GM12878 (cell line): ENCODE measurements at regions not wholly inside any gene's neighbourhood (a gene's known extent, or its start where the extent isn't known, plus 50 kb on each side); places are given as distances from the start of the nearest gene placed in this dataset.

ENCODE experiments used
- ATAC-seq: fragments of 200-7000 bp; cut with Tn5 transposase; 3 replicates; pipeline ENCODE4 v1.9.1; 2020; ENCODE audit warnings: mild to moderate bottlenecking, moderate library complexity
- BruUV-seq: library from RNA; stranded (reverse); fragments of 400-500 nt; replicated peaks from 2 replicates; lab custom pipeline; 2021; lab: Mats Ljungman, UMichigan
- CTCF ChIA-PET: fragments of 300-600 bp; sonication (Branson Sonifier 250); formaldehyde crosslinking; extraction: SDS; loops from one replicate; lab custom pipeline; 2021; ENCODE audit warnings: inconsistent platforms; lab: Yijun Ruan, JAX
- POLR2A ChIA-PET: fragments of 350-600 bp; formaldehyde crosslinking; extraction: SDS; loops from one replicate; lab custom pipeline; 2021; ENCODE audit warnings: inconsistent platforms; lab: Charles Lee
- RAD21 ChIA-PET: fragments of 300-600 bp; sonication (Branson Sonifier 250); formaldehyde crosslinking; loops from one replicate; lab custom pipeline; 2023; ENCODE audit warnings: antibody characterized with exemption; ENCODE audit not compliant: unreplicated experiment; lab: Charles Lee
- SMC1A ChIA-PET: fragments of 300-600 bp; sonication (Branson Sonifier 250); formaldehyde crosslinking; loops from one replicate; lab custom pipeline; 2023; ENCODE audit not compliant: unreplicated experiment, uncharacterized antibody; lab: Charles Lee
- DNase-seq: peaks from one replicate; pipeline ENCODE4 v3.0.0-alpha.2; 2011; ENCODE audit warnings: low read depth, low spot score
- FAIRE-seq: peaks from 3 replicates; lab custom pipeline; 2011; peaks lifted over from hg19 to GRCh38; lab: Jason Lieb, UNC
- H2AFZ ChIP-seq: 2 replicates; pipeline ENCODE4 v1.6.0; 2011; ENCODE audit warnings: low read depth, low read length, control low read depth; ENCODE audit not compliant: control insufficient read depth
- H3K27ac ChIP-seq: 2 replicates; pipeline ENCODE4 v1.5.1; 2011; ENCODE audit warnings: control low read depth; ENCODE audit not compliant: control insufficient read depth, insufficient read depth
- H3K27me3 ChIP-seq, 2 experiments: replicated peaks in 1 of 2; 2 replicates each; pipeline versions ENCODE4 v1.6.0 to v1.6.1; 2011; ENCODE audit warnings: low read length in 1 of 2; ENCODE audit not compliant: control insufficient read depth in 2 of 2, insufficient read depth in 2 of 2
- H3K36me3 ChIP-seq, 2 experiments: 2 replicates each; pipeline ENCODE4 v1.5.1; 2011; ENCODE audit warnings: low read length in 1 of 2; ENCODE audit not compliant: control insufficient read depth in 2 of 2, insufficient read depth in 2 of 2
- H3K4me1 ChIP-seq: 2 replicates; pipeline ENCODE4 v1.6.1; 2011; ENCODE audit warnings: mild to moderate bottlenecking, low read length, moderate library complexity, mixed read lengths; ENCODE audit not compliant: control insufficient read depth, insufficient read depth
- H3K4me2 ChIP-seq: 2 replicates; pipeline ENCODE4 v1.6.0; 2011; ENCODE audit warnings: control low read depth; ENCODE audit not compliant: control insufficient read depth, insufficient read depth
- H3K4me3 ChIP-seq: fragments of 200-600 bp; sonication (generic); 2 replicates; pipeline ENCODE4 v1.5.1; 2016
- H3K79me2 ChIP-seq: 2 replicates; pipeline ENCODE4 v1.6.0; 2011; ENCODE audit warnings: low read length; ENCODE audit not compliant: control insufficient read depth, insufficient read depth
- H3K9ac ChIP-seq: 2 replicates; pipeline ENCODE4 v1.8.0; 2011; ENCODE audit warnings: low read length, control low read depth, mixed read lengths; ENCODE audit not compliant: control insufficient read depth, insufficient read depth
- H3K9me3 ChIP-seq: replicated peaks from 3 replicates; pipeline ENCODE4 v1.5.1; 2011; ENCODE audit warnings: mild to moderate bottlenecking, low read length; ENCODE audit not compliant: control insufficient read depth, insufficient read depth
- H4K20me1 ChIP-seq: 2 replicates; pipeline ENCODE4 v1.6.0; 2011; ENCODE audit not compliant: control insufficient read depth, insufficient read depth
- CREB1 ChIP-seq: IDR thresholded peaks from 2 replicates; pipeline ENCODE4 v1.6.1; 2012; ENCODE audit warnings: low read depth, mild to moderate bottlenecking, inconsistent platforms
- NFIC ChIP-seq: IDR thresholded peaks from 2 replicates; pipeline ENCODE4 v1.6.1; 2012; ENCODE audit warnings: low read depth, mild to moderate bottlenecking, inconsistent platforms, low read length, moderate library complexity
- STAT3 ChIP-seq: IDR thresholded peaks from 2 replicates; pipeline ENCODE4 v1.6.1; 2011; ENCODE audit warnings: low read depth, low read length, improper control_type of control experiment
- WGBS: methylation state at CpG from one replicate; pipeline ENCODE4 v1.1.6; 2016; ENCODE audit warnings: low lambda C conversion rate; ENCODE audit not compliant: insufficient replicate concordance, insufficient coverage; ENCODE audit errors: missing lambda C conversion rate; 5-methylcytosine and 5-hydroxymethylcytosine counted together
- in situ Hi-C: fragments of 300-500 bp; cut with MboI; formaldehyde crosslinking; loops from 9 replicates; pipeline ENCODE4 v1.14.3; 2018; ENCODE audit warnings: mixed read lengths
- intact Hi-C: fragments of 100-400 bp; cut with micrococcal nuclease; formaldehyde crosslinking; loops from one replicate; pipeline ENCODE4 v1.14.2; 2022; ENCODE audit not compliant: unreplicated experiment

GRCh38 chr6:134680433-134680832, 269.5 kb downstream of the ALDH8A1 start:
- Histone ChIP-seq H3K36me3 (no peaks in the 10 kb centered on the region), H3K27ac (no peak overlapping the region), H3K4me3 (no peak overlapping the region), H3K4me1 (no peaks in the 10 kb centered on the region), H4K20me1 (no peaks in the 10 kb centered on the region), H3K9ac (no peak overlapping the region), H2AFZ (no peak overlapping the region), H3K4me2 (no peak overlapping the region), H3K79me2 (no peaks in the 10 kb centered on the region), H3K9me3 (no peaks in the 10 kb centered on the region), H3K27me3 (no peaks in the 10 kb centered on the region; a peak in 1 of 4 replicates)
- no TSS peak for BruUV-seq
- ChIA-PET POLR2A (no interaction called here), RAD21 (no interaction called here), SMC1A (no interaction called here), CTCF (no interaction called here)
- intact Hi-C loops (no loop called here), in situ Hi-C loops (no loop called here)
- 89% methylated on average over 1 of the region's 1 CpG for WGBS
- no peak for TF ChIP-seq CREB1
- no peak for TF ChIP-seq NFIC
- ATAC-seq (no peak), FAIRE-seq (no peak), DNase-seq (no peak)

DNA sequence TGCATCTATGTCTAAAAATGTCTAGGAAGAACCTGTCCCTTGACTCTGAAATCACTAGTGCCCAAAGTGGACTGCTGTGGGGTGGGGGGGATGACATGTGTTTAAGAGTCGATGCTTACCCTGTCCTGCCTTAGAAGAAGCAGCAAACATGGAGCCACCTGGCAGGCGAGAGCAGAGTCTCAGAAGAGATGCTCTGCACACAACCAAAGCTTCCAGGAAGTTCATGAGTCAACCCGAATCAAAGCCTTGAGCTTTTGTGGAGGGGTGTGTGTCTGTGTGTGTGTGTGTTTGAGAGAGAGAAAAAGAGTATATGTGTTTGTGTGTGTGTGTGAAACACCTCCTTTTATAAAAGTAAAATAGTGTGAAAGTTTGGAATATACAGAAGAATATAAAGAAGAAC, 269.9 kb downstream of the ALDH8A1 start:
- no peaks in the 10 kb centered on the region; a peak in 1 of 4 replicates for H3K27me3 ChIP-seq
- WGBS, result 6% methylated on average over 3 of the region's 3 CpGs
- DNase-seq, result no peak
- intact Hi-C loops, result no loop called here
- SMC1A ChIA-PET, result no interaction called here
- POLR2A ChIA-PET, result no interaction called here
- BruUV-seq, result no TSS peak
- H3K9ac ChIP-seq, result no peak overlapping the region
- H3K36me3 ChIP-seq, result no peaks in the 10 kb centered on the region
- H2AFZ ChIP-seq, result no peak overlapping the region
- H3K79me2 ChIP-seq, result no peaks in the 10 kb centered on the region
- no peak for TF ChIP-seq STAT3
- H4K20me1 ChIP-seq, result no peaks in the 10 kb centered on the region
- CTCF ChIA-PET, result no interaction called here
- in situ Hi-C loops, result no loop called here
- no peak overlapping the region for H3K4me2 ChIP-seq
- no peak for ATAC-seq
- H3K27ac ChIP-seq, result no peak overlapping the region
- RAD21 ChIA-PET, result no interaction called here
- no peaks in the 10 kb centered on the region for H3K9me3 ChIP-seq
- H3K4me1 ChIP-seq, result no peaks in the 10 kb centered on the region
- no peak for FAIRE-seq
- H3K4me3 ChIP-seq, result no peak overlapping the region
